GM23338 (cell line): ENCODE measurements at regions not wholly inside any gene's neighbourhood (a gene's known extent, or its start where the extent isn't known, plus 50 kb on each side); places are given as distances from the start of the nearest gene placed in this dataset.

Experiments
- ATAC-seq: fragments of 200-7000 bp; cut with Tn5 transposase; 3 replicates; pipeline ENCODE4 v1.9.1; 2020
- DNase-seq: peaks from one replicate; pipeline ENCODE4 v3.0.0-alpha.2; 2015; ENCODE audit warnings: low spot score
- H2AFZ ChIP-seq: fragments of 200-600 bp; sonication (generic); 2 replicates; pipeline ENCODE4 v1.8.0; 2016; ENCODE audit warnings: antibody characterized with exemption, mild to moderate bottlenecking, moderate library complexity
- H3F3A ChIP-seq: fragments of 200-600 bp; sonication (generic); replicated peaks from 2 replicates; pipeline ENCODE4 v1.8.0; 2017; ENCODE audit warnings: antibody characterized with exemption, mixed run types, low read depth
- H3K27ac ChIP-seq: fragments of 200-600 bp; sonication (generic); 2 replicates; pipeline ENCODE4 v1.6.1; 2016; ENCODE audit warnings: low read depth
- H3K27me3 ChIP-seq: fragments of 200-600 bp; sonication (generic); 2 replicates; pipeline ENCODE4 v1.8.0; 2016; ENCODE audit warnings: mild to moderate bottlenecking, mixed run types, moderate library complexity; ENCODE audit not compliant: insufficient read depth
- H3K36me3 ChIP-seq: fragments of 200-600 bp; sonication (generic); 2 replicates; pipeline ENCODE4 v1.8.0; 2016; ENCODE audit warnings: mild to moderate bottlenecking; ENCODE audit not compliant: insufficient read depth
- H3K4me1 ChIP-seq: fragments of 200-600 bp; sonication (generic); 2 replicates; pipeline ENCODE4 v1.8.0; 2016; ENCODE audit warnings: mild to moderate bottlenecking, moderate library complexity; ENCODE audit not compliant: insufficient read depth
- H3K4me2 ChIP-seq: fragments of 200-600 bp; sonication (generic); 2 replicates; pipeline ENCODE4 v1.7.1; 2017; ENCODE audit warnings: mixed run types
- H3K4me3 ChIP-seq: fragments of 200-600 bp; sonication (generic); 2 replicates; pipeline ENCODE4 v1.6.1; 2016; ENCODE audit warnings: mixed run types
- H3K79me2 ChIP-seq: fragments of 200-600 bp; sonication (generic); replicated peaks from 2 replicates; pipeline ENCODE4 v1.8.0; 2017; ENCODE audit warnings: mild to moderate bottlenecking; ENCODE audit not compliant: insufficient read depth
- H3K9me2 ChIP-seq: fragments of 200-600 bp; sonication (generic); 2 replicates; pipeline ENCODE4 v1.8.0; 2017; ENCODE audit not compliant: insufficient read depth
- H4K20me1 ChIP-seq: fragments of 200-600 bp; sonication (generic); replicated peaks from 2 replicates; pipeline ENCODE4 v1.8.0; 2017; ENCODE audit warnings: mild to moderate bottlenecking; ENCODE audit not compliant: insufficient read depth
- H3K27ac Mint-ChIP-seq: 2 replicates; pipeline ENCODE4 v1.8.0; 2020; ENCODE audit warnings: inconsistent platforms, mild to moderate bottlenecking, moderate library complexity, mixed read lengths
- H3K27me3 Mint-ChIP-seq: 3 replicates; pipeline ENCODE4 v1.8.0; 2022; ENCODE audit warnings: low read depth, mild to moderate bottlenecking, moderate library complexity, mixed read lengths, inconsistent platforms; ENCODE audit not compliant: insufficient read depth, poor library complexity
- H3K36me3 Mint-ChIP-seq: 3 replicates; pipeline ENCODE4 v1.8.0; 2021; ENCODE audit warnings: low read depth, mild to moderate bottlenecking, inconsistent platforms, moderate library complexity, mixed read lengths
- H3K4me1 Mint-ChIP-seq: 3 replicates; pipeline ENCODE4 v1.8.0; 2020; ENCODE audit warnings: mild to moderate bottlenecking, inconsistent platforms, mixed read lengths
- H3K4me3 Mint-ChIP-seq: 3 replicates; pipeline ENCODE4 v1.8.0; 2021; ENCODE audit warnings: moderate library complexity, mild to moderate bottlenecking, inconsistent platforms, mixed read lengths
- H3K9me3 Mint-ChIP-seq: 3 replicates; pipeline ENCODE4 v1.8.0; 2020; ENCODE audit warnings: moderate library complexity, mild to moderate bottlenecking, inconsistent platforms, mixed read lengths
- ETS1 ChIP-seq: IDR thresholded peaks from 2 replicates; pipeline ENCODE4 v1.6.1; 2016; ENCODE audit warnings: antibody characterized with exemption
- EZH2 ChIP-seq: fragments of 200-600 bp; sonication (generic); IDR thresholded peaks from one replicate; pipeline ENCODE4 v1.8.0; 2017; ENCODE audit warnings: antibody characterized with exemption, mild to moderate bottlenecking, low read depth; ENCODE audit not compliant: unreplicated experiment
- POLR2AphosphoS5 ChIP-seq: IDR thresholded peaks from 2 replicates; pipeline ENCODE4 v1.6.1; 2016; ENCODE audit warnings: antibody characterized with exemption, low read depth
- ZNF114 ChIP-seq: fragments of 250-450 bp; sonication (Bioruptor Pico); IDR thresholded peaks from 2 replicates; pipeline ENCODE4 v1.5.0; 2020; ENCODE audit warnings: mild to moderate bottlenecking, moderate library complexity
- ZNF331 ChIP-seq: fragments of 250-450 bp; sonication (Bioruptor Pico); IDR thresholded peaks from 2 replicates; pipeline ENCODE4 v1.5.0; 2020; ENCODE audit warnings: low read depth, mild to moderate bottlenecking, moderate library complexity
- ZNF462 ChIP-seq: fragments of 250-450 bp; sonication (Bioruptor Pico); IDR thresholded peaks from 2 replicates; pipeline ENCODE4 v1.5.0; 2020; ENCODE audit warnings: mild to moderate bottlenecking, moderate library complexity

- Mint-ChIP-seq H3K4me3 (no peak overlapping the region), H3K27me3 (peaks cover 8% of the 10 kb centered on the region), H3K27ac (no peak overlapping the region), H3K4me1 (no peaks in the 10 kb centered on the region), H3K9me3 (peaks cover 27% of the 10 kb centered on the region), H3K36me3 (no peaks in the 10 kb centered on the region)
- Histone ChIP-seq H3K79me2 (no peaks in the 10 kb centered on the region), H4K20me1 (no peaks in the 10 kb centered on the region), H3K4me3 (no peak overlapping the region), H3K4me2 (no peak overlapping the region), H3K36me3 (no peaks in the 10 kb centered on the region), H3K4me1 (no peaks in the 10 kb centered on the region), H3K27ac (no peak overlapping the region), H2AFZ (no peak overlapping the region), H3K9me2 (no peaks in the 10 kb centered on the region), H3K27me3 (peaks cover 29% of the 10 kb centered on the region; the same call in 1 of the 2 replicates), H3F3A (no peaks in the 10 kb centered on the region)
- TF ChIP-seq EZH2, result no peak
- ATAC-seq, result no peak
- no peak for DNase-seq
Measured at GRCh38 chr22:22988150-22988549, 82.2 kb upstream of the GNAZ start.

- TF ChIP-seq POLR2AphosphoS5, result no peak
- TF ChIP-seq EZH2, result no peak
- no peak for TF ChIP-seq ZNF331
- TF ChIP-seq ZNF462 (CRISPR knock-in tag), result no peak
- no peak for TF ChIP-seq ETS1
- no peak for TF ChIP-seq ZNF114
- H3K9me2 ChIP-seq, result no peaks in the 10 kb centered on the region
- H3K79me2 ChIP-seq, result no peaks in the 10 kb centered on the region
- Mint-ChIP-seq H3K27me3 (peaks cover 8% of the 10 kb centered on the region), H3K27ac (no peak overlapping the region), H3K36me3 (no peaks in the 10 kb centered on the region), H3K9me3 (peaks cover 21% of the 10 kb centered on the region), H3K4me3 (no peak overlapping the region), H3K4me1 (no peaks in the 10 kb centered on the region)
- H3K36me3 ChIP-seq, result no peaks in the 10 kb centered on the region
- H3K27me3 ChIP-seq, result peaks cover 29% of the 10 kb centered on the region; the same call in 1 of the 2 replicates
- ATAC-seq, result no peak
- no peak overlapping the region for H2AFZ ChIP-seq
- H3K4me1 ChIP-seq, result no peaks in the 10 kb centered on the region
- H3K4me3 ChIP-seq, result no peak overlapping the region
- H4K20me1 ChIP-seq, result no peaks in the 10 kb centered on the region
- H3K4me2 ChIP-seq, result no peak overlapping the region
- H3K27ac ChIP-seq, result no peak overlapping the region
- no peak for DNase-seq
- H3F3A ChIP-seq, result no peaks in the 10 kb centered on the region
Measured at GRCh38 chr22:22988785-22989184, 81.5 kb upstream of the GNAZ start.
